Activated CD4-positive, CD25-positive, alpha-beta regulatory T cell treated with anti-CD3 and anti-CD28 coated beads, Interleukin-2, amount 50 U/mL, for 24 hours (primary cell): ENCODE measurements at regions not wholly inside any gene's neighbourhood (a gene's known extent, or its start where the extent isn't known, plus 50 kb on each side); places are given as distances from the start of the nearest gene placed in this dataset.

Experiments used
- ATAC-seq, 2 donors: fragments of 150-1000 bp; cut with Tn5 transposase; one replicate each; pipeline ENCODE4 v1.10.0; 2021; ENCODE audit warnings: mild to moderate bottlenecking in 1 of 2, moderate library complexity in 1 of 2

- no peak for ATAC-seq
Observed at GRCh38 chr11:110776081-110776480, 63.8 kb upstream of the ARHGAP20 start.

- no peak for ATAC-seq
Observed at GRCh38 chr11:110774138-110775014, 62.1 kb upstream of the ARHGAP20 start.

GRCh38 chr11:110773442-110773841 lies 61.2 kb upstream of the ARHGAP20 start:
- ATAC-seq = no peak

GRCh38 chr11:110772863-110773262 lies 60.6 kb upstream of the ARHGAP20 start:
- ATAC-seq = no peak

GRCh38 chr11:110766316-110766715 lies 54.1 kb upstream of the ARHGAP20 start:
- no peak for ATAC-seq

- ATAC-seq = no peak
Observed at GRCh38 chr11:110764485-110764884, 52.2 kb upstream of the ARHGAP20 start.

- no peak for ATAC-seq
Observed at GRCh38 chr11:110763249-110764011, 51.2 kb upstream of the ARHGAP20 start.

- no peak for ATAC-seq
Observed at GRCh38 chr11:110762590-110762989, 50.4 kb upstream of the ARHGAP20 start.
